C4-2B (cell line): ENCODE measurements at regions not wholly inside any gene's neighbourhood (a gene's known extent, or its start where the extent isn't known, plus 50 kb on each side); places are given as distances from the start of the nearest gene placed in this dataset.

Experiments
- CTCF ChIP-seq: fragments of 450-650 bp; conservative IDR thresholded peaks from 2 replicates; pipeline ENCODE4 v1.5.1; 2017; ENCODE audit warnings: mild to moderate bottlenecking
- ZFX ChIP-seq: fragments of 450-650 bp; IDR thresholded peaks from 2 replicates; pipeline ENCODE4 v1.6.1; 2017

- TF ChIP-seq CTCF (no peak), ZFX (no peak)
Observed at GRCh38 chrX:3768881-3769280, 55.4 kb upstream of the PRKX start.
